Smooth muscle cell (in vitro differentiated cells): ENCODE measurements at regions not wholly inside any gene's neighbourhood (a gene's known extent, or its start where the extent isn't known, plus 50 kb on each side); places are given as distances from the start of the nearest gene placed in this dataset.

Experiments used
- DNase-seq: peaks from one replicate; lab custom pipeline; 2025; ENCODE audit not compliant: unreplicated experiment; lab: John Stamatoyannopoulos, UW
- H2AFZ ChIP-seq: fragments of 200-600 bp; sonication (generic); 2 replicates; pipeline ENCODE4 v1.6.0; 2016; ENCODE audit warnings: antibody characterized with exemption, low read depth, mild to moderate bottlenecking
- H3F3A ChIP-seq: fragments of 200-600 bp; sonication (generic); 2 replicates; pipeline ENCODE4 v1.6.0; 2017; ENCODE audit warnings: antibody characterized with exemption, low read depth
- H3K27ac ChIP-seq: fragments of 200-600 bp; sonication (generic); 2 replicates; pipeline ENCODE4 v1.5.1; 2016; ENCODE audit warnings: low read depth, mild to moderate bottlenecking
- H3K27me3 ChIP-seq: fragments of 200-600 bp; sonication (generic); 2 replicates; pipeline ENCODE4 v1.6.1; 2016; ENCODE audit warnings: low read depth, mild to moderate bottlenecking
- H3K36me3 ChIP-seq: fragments of 200-600 bp; sonication (generic); 2 replicates; pipeline ENCODE4 v1.5.1; 2016; ENCODE audit warnings: low read depth
- H3K4me1 ChIP-seq: fragments of 200-600 bp; sonication (generic); 2 replicates; pipeline ENCODE4 v1.5.1; 2016; ENCODE audit warnings: low read depth
- H3K4me2 ChIP-seq: fragments of 200-600 bp; sonication (generic); 2 replicates; pipeline ENCODE4 v1.6.0; 2016; ENCODE audit warnings: mild to moderate bottlenecking
- H3K4me3 ChIP-seq: fragments of 200-600 bp; sonication (generic); 2 replicates; pipeline ENCODE4 v1.5.1; 2016; ENCODE audit warnings: mild to moderate bottlenecking
- H3K79me2 ChIP-seq: fragments of 200-600 bp; sonication (generic); 2 replicates; pipeline ENCODE4 v1.6.0; 2016; ENCODE audit warnings: low read depth, mild to moderate bottlenecking
- H3K9ac ChIP-seq: fragments of 200-600 bp; sonication (generic); 2 replicates; pipeline ENCODE4 v1.6.0; 2016; ENCODE audit warnings: low read depth
- H3K9me3 ChIP-seq: fragments of 200-600 bp; sonication (generic); replicated peaks from 2 replicates; pipeline ENCODE4 v1.5.1; 2016; ENCODE audit warnings: low read depth
- H4K20me1 ChIP-seq: fragments of 200-600 bp; sonication (generic); 2 replicates; pipeline ENCODE4 v1.6.0; 2016; ENCODE audit warnings: low read depth
- WGBS: methylation state at CpG from one replicate; pipeline ENCODE4 v1.1.7; 2016; ENCODE audit warnings: low lambda C conversion rate; 5-methylcytosine and 5-hydroxymethylcytosine counted together
- TF ChIP-seq, protein P1 (sequence below): fragments of 200-600 bp; sonication (generic); IDR thresholded peaks from 2 replicates; pipeline ENCODE4 v1.5.1; 2017; ENCODE audit warnings: borderline replicate concordance, mild to moderate bottlenecking, antibody characterized with exemption; ENCODE audit not compliant: insufficient read depth, poor library complexity, severe bottlenecking

DNA sequence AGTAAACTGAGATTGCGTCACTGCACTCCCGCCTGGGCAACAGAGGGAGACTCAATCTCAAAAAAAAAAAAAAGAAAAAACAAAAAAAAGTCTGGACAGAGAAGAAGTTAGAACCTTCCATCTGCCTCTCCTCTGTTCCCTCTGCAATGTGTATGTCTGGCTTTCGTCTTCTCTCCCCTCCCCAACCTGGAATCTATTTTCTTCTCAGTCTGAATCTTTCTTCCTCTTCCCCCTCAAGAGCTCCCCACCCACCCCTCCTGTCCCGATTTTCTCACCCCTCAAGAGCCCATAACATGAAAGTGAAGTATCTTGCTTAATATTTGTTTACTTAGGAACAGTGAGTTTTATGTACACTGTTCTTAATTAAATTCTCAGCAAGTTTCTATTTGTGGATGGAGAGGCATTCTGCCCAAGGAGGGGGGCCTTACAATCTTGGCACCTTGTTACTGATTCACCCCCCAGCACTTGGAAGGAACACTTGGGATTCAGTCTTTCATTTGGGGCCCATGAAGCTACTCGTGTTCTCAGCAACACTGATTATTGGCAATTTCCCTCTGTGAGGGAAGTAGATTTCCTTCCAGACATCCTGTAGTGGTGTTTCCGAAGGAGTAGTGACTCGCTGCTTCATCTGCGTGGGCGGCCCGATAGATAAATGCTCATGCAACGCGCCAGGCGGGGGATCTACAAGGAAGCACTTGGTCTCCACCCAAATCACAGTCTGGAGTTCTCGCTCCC, 69.3 kb upstream of the SRSF6 start:
- H3F3A ChIP-seq, result no peaks in the 10 kb centered on the region
- H4K20me1 ChIP-seq, result no peaks in the 10 kb centered on the region
- H3K36me3 ChIP-seq, result no peaks in the 10 kb centered on the region
- TF ChIP-seq, protein P1, sequence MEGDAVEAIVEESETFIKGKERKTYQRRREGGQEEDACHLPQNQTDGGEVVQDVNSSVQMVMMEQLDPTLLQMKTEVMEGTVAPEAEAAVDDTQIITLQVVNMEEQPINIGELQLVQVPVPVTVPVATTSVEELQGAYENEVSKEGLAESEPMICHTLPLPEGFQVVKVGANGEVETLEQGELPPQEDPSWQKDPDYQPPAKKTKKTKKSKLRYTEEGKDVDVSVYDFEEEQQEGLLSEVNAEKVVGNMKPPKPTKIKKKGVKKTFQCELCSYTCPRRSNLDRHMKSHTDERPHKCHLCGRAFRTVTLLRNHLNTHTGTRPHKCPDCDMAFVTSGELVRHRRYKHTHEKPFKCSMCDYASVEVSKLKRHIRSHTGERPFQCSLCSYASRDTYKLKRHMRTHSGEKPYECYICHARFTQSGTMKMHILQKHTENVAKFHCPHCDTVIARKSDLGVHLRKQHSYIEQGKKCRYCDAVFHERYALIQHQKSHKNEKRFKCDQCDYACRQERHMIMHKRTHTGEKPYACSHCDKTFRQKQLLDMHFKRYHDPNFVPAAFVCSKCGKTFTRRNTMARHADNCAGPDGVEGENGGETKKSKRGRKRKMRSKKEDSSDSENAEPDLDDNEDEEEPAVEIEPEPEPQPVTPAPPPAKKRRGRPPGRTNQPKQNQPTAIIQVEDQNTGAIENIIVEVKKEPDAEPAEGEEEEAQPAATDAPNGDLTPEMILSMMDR, result no peak
- no peaks in the 10 kb centered on the region for H3K9me3 ChIP-seq
- H3K27ac ChIP-seq, result peak overlapping the region; percentile 66
- no peak overlapping the region for H3K9ac ChIP-seq
- peaks cover 6% of the 10 kb centered on the region for H3K4me1 ChIP-seq
- no peaks in the 10 kb centered on the region for H3K27me3 ChIP-seq
- DNase-seq, result no peak
- H3K4me3 ChIP-seq, result no peak overlapping the region
- H3K79me2 ChIP-seq, result no peaks in the 10 kb centered on the region
- H3K4me2 ChIP-seq, result peak overlapping the region; percentile 35
- no peak overlapping the region for H2AFZ ChIP-seq
- 21% methylated on average over 14 of the region's 14 CpGs for WGBS

DNA sequence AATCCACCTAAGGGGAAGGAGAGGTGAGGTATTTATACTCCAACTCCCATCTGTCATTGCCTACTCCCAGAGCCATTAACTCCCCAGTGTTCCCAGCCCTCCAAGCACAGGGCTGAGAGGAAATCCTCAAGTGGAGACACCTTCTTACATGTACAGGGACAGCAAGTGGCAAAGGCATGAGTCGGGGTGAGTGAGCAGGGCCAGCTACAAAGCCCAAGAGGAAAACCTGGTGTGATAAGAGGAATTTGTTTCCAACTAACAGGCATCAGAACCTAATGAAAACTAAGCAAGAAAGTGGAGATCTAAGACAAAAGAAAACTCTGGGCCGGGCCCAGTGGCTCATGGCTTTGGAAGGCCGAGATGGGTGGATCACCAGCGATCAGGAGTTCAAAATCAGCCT, 70.0 kb upstream of the SRSF6 start:
- Histone ChIP-seq H2AFZ (no peak overlapping the region), H3F3A (no peaks in the 10 kb centered on the region), H3K36me3 (no peaks in the 10 kb centered on the region), H4K20me1 (no peaks in the 10 kb centered on the region), H3K9ac (no peak overlapping the region), H3K4me1 (peaks cover 6% of the 10 kb centered on the region), H3K4me3 (no peak overlapping the region), H3K4me2 (no peak overlapping the region), H3K27me3 (no peaks in the 10 kb centered on the region), H3K79me2 (no peaks in the 10 kb centered on the region), H3K27ac (peak overlapping the region; percentile 66), H3K9me3 (no peaks in the 10 kb centered on the region)
- 75% methylated on average over 4 of the region's 4 CpGs for WGBS
- DNase-seq, result no peak
- TF ChIP-seq, protein P1, result no peak

DNA sequence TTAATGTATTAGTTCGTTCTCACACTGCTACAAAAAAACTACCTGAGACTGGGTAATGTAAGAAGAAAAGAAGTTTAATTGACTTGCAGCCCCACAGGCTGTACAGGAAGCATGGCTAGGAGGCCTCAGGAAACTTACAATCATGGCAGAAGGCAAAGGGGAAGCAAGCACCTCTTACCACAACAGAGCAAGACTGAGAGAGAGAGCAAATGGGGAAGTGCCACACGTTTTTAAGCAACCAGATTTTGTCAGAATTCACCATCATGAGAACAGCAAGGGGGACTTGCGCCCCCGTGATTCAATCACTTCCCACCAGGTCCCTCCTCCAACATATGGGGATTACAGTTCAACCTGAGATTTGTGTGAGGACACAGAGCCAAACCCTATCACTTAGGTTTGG, 70.8 kb upstream of the SRSF6 start:
- no peak for DNase-seq
- Histone ChIP-seq H3K9ac (no peak overlapping the region), H4K20me1 (no peaks in the 10 kb centered on the region), H3K79me2 (no peaks in the 10 kb centered on the region), H3K9me3 (no peaks in the 10 kb centered on the region), H2AFZ (no peak overlapping the region), H3K4me2 (no peak overlapping the region), H3K4me3 (no peak overlapping the region), H3F3A (no peaks in the 10 kb centered on the region), H3K36me3 (no peaks in the 10 kb centered on the region), H3K27me3 (no peaks in the 10 kb centered on the region), H3K4me1 (peaks cover 6% of the 10 kb centered on the region), H3K27ac (no peak overlapping the region)
- 76% methylated on average over 4 of the region's 4 CpGs for WGBS
- TF ChIP-seq, protein P1, result no peak

DNA sequence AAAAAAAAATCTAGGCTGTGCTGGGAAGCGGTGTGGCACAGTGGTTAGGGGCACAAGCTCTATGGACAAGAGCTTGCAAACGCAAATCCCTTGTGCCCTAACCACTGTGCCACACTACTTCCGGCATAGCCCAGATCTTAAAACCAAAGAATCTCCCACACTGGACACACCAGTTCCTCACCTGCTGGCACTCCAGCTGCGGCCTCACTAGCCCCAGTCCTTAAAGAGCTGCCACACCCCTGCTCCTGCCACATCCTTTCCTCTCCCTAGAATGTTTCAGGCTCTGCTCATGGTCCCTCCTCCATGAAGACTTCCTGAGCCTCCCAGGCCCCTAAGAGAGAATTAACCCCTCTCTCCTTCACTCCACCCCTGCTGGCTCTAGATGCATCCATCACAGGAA, 71.8 kb upstream of the SRSF6 start:
- TF ChIP-seq, protein P1, result no peak
- Histone ChIP-seq H3K4me1 (peaks cover 6% of the 10 kb centered on the region), H3K27ac (no peak overlapping the region), H3F3A (no peaks in the 10 kb centered on the region), H3K36me3 (no peaks in the 10 kb centered on the region), H3K9me3 (no peaks in the 10 kb centered on the region), H3K9ac (no peak overlapping the region), H3K4me3 (no peak overlapping the region), H3K4me2 (no peak overlapping the region), H2AFZ (no peak overlapping the region), H4K20me1 (no peaks in the 10 kb centered on the region), H3K79me2 (no peaks in the 10 kb centered on the region), H3K27me3 (no peaks in the 10 kb centered on the region)
- whole genome bisulfite sequencing, result 99% methylated on average over 4 of the region's 4 CpGs
- no peak for DNase-seq
